GM12878 (cell line): ENCODE measurements at regions not wholly inside any gene's neighbourhood (a gene's known extent, or its start where the extent isn't known, plus 50 kb on each side); places are given as distances from the start of the nearest gene placed in this dataset.

Experiments
- CBFB ChIP-seq: IDR thresholded peaks from 2 replicates; pipeline ENCODE4 v1.6.1; 2016; ENCODE audit warnings: antibody characterized with exemption, low read depth
- E2F4 ChIP-seq: IDR thresholded peaks from 2 replicates; pipeline ENCODE4 v1.6.1; 2012; ENCODE audit warnings: low read depth, low read length, improper control_type of control experiment
- PRDM15 ChIP-seq: fragments of 450-650 bp; formaldehyde crosslinking; IDR thresholded peaks from 2 replicates; pipeline ENCODE4 v1.4.0; 2020; ENCODE audit warnings: mild to moderate bottlenecking, moderate library complexity
- RB1 ChIP-seq: fragments of 450-650 bp; formaldehyde crosslinking; IDR thresholded peaks from 2 replicates; pipeline ENCODE4 v1.6.1; 2017; ENCODE audit warnings: mild to moderate bottlenecking, borderline replicate concordance
- SUPT20H ChIP-seq: IDR thresholded peaks from 2 replicates; pipeline ENCODE4 v1.6.1; 2011; ENCODE audit warnings: low read depth, mild to moderate bottlenecking, low read length, moderate library complexity, borderline replicate concordance; ENCODE audit not compliant: control insufficient read depth
- ZNF384 ChIP-seq: IDR thresholded peaks from 2 replicates; pipeline ENCODE4 v1.6.1; 2012; ENCODE audit warnings: low read depth, mild to moderate bottlenecking, low read length, improper control_type of control experiment, borderline replicate concordance
- TF ChIP-seq, protein P1 (sequence below): IDR thresholded peaks from 2 replicates; pipeline ENCODE4 v1.6.1; 2012; ENCODE audit warnings: mild to moderate bottlenecking, low read depth, low read length
- TF ChIP-seq, protein P2 (sequence below): fragments of 450-650 bp; IDR thresholded peaks from 2 replicates; pipeline ENCODE4 v1.6.1; 2018; ENCODE audit warnings: mild to moderate bottlenecking, low read depth, moderate library complexity; ENCODE audit not compliant: partially characterized antibody

DNA sequence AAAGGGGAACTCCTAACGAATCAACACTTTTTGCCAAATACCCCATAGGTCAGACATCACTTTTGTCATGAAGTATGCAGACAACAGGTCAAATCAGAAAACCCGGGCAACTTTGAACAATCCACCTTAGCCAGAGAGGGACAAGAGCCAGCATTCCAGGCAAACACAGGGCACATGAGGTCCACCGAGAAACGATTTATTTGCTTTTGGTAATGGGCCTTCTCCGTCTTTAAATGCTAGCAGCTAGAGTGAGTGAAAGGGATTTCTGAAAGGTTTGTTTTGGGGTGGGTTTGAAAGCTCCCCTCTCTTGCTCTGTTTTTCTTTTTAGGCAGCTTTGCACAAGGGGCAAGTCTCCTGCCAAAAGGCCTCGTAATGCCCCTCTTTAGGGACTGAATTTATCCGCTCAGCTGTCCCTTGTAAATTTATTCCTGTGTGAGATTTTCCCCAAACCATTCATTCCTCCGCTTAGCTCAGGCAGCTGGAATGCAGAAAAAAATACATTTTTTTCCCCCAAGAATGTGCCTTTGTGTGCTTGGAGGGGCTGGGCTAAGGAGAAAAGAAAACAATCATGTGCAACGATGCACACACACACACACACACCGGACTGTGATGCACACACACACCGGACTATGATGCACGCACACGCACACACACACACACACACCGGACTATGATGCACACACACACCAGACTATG lies 196.9 kb downstream of the SNX19 start (continued):
- TF ChIP-seq, protein P1, sequence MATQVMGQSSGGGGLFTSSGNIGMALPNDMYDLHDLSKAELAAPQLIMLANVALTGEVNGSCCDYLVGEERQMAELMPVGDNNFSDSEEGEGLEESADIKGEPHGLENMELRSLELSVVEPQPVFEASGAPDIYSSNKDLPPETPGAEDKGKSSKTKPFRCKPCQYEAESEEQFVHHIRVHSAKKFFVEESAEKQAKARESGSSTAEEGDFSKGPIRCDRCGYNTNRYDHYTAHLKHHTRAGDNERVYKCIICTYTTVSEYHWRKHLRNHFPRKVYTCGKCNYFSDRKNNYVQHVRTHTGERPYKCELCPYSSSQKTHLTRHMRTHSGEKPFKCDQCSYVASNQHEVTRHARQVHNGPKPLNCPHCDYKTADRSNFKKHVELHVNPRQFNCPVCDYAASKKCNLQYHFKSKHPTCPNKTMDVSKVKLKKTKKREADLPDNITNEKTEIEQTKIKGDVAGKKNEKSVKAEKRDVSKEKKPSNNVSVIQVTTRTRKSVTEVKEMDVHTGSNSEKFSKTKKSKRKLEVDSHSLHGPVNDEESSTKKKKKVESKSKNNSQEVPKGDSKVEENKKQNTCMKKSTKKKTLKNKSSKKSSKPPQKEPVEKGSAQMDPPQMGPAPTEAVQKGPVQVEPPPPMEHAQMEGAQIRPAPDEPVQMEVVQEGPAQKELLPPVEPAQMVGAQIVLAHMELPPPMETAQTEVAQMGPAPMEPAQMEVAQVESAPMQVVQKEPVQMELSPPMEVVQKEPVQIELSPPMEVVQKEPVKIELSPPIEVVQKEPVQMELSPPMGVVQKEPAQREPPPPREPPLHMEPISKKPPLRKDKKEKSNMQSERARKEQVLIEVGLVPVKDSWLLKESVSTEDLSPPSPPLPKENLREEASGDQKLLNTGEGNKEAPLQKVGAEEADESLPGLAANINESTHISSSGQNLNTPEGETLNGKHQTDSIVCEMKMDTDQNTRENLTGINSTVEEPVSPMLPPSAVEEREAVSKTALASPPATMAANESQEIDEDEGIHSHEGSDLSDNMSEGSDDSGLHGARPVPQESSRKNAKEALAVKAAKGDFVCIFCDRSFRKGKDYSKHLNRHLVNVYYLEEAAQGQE, result no peak
- TF ChIP-seq ZNF384, result no peak
- TF ChIP-seq SUPT20H, result no peak
- no peak for TF ChIP-seq PRDM15 (CRISPR knock-in tag)
- no peak for TF ChIP-seq E2F4
- TF ChIP-seq, protein P2, sequence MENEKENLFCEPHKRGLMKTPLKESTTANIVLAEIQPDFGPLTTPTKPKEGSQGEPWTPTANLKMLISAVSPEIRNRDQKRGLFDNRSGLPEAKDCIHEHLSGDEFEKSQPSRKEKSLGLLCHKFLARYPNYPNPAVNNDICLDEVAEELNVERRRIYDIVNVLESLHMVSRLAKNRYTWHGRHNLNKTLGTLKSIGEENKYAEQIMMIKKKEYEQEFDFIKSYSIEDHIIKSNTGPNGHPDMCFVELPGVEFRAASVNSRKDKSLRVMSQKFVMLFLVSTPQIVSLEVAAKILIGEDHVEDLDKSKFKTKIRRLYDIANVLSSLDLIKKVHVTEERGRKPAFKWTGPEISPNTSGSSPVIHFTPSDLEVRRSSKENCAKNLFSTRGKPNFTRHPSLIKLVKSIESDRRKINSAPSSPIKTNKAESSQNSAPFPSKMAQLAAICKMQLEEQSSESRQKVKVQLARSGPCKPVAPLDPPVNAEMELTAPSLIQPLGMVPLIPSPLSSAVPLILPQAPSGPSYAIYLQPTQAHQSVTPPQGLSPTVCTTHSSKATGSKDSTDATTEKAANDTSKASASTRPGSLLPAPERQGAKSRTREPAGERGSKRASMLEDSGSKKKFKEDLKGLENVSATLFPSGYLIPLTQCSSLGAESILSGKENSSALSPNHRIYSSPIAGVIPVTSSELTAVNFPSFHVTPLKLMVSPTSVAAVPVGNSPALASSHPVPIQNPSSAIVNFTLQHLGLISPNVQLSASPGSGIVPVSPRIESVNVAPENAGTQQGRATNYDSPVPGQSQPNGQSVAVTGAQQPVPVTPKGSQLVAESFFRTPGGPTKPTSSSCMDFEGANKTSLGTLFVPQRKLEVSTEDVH, result no peak
- no peak for TF ChIP-seq CBFB
- no peak for TF ChIP-seq RB1
